ENCODE measurements at regions not wholly inside any gene's neighbourhood (a gene's known extent, or its start where the extent isn't known, plus 50 kb on each side); places are given as distances from the start of the nearest gene placed in this dataset.

GRCh38 chr12:124096869-124097434 lies 123.9 kb downstream of the ZNF664 start:
- no peak for DNase-seq

- DNase-seq: no peak
These were observed 124.7 kb downstream of the ZNF664 start for GRCh38 chr12:124097701-124098100.

DNA sequence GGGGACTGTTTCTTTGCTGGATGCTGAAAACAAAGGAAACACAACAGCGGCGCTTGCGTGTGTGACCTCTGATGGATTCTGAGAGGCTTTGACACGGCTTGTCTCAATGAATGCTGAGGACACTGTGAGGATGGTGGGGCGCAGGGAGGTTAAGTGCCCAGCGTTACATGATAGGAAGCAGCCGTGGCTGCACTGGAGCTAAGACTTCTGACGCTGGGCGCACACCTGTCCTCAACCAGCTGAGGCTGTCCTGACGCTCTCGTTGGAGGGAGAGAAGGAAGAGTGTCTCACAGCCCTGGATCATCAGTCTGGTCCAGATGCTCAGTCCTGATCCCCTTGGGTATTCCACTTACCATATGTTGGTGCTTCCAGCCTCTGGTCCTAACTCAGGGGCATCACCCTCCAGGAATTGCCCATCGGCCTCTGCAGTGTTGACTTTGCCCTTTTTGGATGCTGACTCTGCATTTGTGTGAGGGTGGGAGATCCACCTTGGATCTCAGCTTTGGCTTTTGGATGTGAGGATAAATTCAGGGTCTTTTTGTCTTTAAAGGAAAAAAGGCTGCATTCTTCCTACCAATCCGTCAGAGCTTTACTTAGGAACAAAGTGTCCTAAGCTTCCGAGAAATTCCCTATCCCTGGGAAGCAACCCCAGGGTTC lies 125.2 kb downstream of the ZNF664 start:
- no peak for DNase-seq

GRCh38 chr12:124098887-124099286 lies 125.9 kb downstream of the ZNF664 start:
- no peak for DNase-seq

DNA sequence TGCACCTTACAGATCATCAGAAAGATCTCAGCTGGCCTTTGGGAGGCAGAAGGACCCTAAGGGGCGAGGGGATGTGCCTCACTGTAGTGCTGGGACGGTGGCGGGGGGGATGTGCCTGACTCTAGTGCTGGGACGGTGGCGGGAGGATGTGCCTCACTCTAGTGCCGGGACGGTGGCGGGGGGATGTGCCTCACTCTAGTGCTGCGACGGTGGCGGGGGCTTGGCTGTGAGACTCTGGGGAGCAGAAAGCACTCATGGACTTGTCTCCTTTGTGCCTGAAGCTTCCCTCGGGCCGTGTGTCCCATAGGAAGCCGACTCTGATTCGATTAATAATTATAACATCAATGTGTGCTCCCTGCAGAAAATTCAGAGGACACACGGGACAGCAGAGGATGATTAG lies 126.6 kb downstream of the ZNF664 start:
- no peak for DNase-seq

GRCh38 chr12:124100572-124101178 lies 127.7 kb downstream of the ZNF664 start:
- DNase-seq: no peak

- no peak for DNase-seq
These were observed 132.5 kb downstream of the ZNF664 start for GRCh38 chr12:124105546-124105945.

- DNase-seq: peak; percentile 91
These were observed 134.3 kb downstream of the ZNF664 start for GRCh38 chr12:124107351-124107750.

DNA sequence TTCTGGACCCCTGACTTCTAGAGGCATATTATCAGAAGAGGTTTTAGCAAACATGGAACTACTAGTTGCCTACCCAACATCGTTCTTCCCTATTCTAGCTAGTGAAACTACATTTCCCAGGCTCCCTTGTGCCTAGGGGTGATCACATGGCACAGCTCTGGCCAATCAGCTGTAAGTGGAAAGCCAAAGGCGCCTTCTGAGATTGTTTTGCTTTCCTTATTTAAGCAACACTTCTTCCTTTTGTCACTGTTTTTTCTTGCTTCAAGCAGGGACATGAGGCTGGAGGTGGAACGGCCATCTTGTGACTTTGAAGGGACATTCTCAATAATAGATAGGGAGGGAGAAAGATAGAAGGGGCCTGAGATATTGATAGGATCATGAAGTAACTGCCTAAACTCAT lies 136.7 kb downstream of the ZNF664 start:
- peak; percentile 49 for DNase-seq

GRCh38 chr12:124110372-124110883 lies 137.4 kb downstream of the ZNF664 start:
- DNase-seq: peak; percentile 23

- DNase-seq: no peak
These were observed 138.0 kb downstream of the ZNF664 start for GRCh38 chr12:124111006-124111405.

- no peak for DNase-seq
These were observed 141.3 kb downstream of the ZNF664 start for GRCh38 chr12:124114316-124114715.

DNA sequence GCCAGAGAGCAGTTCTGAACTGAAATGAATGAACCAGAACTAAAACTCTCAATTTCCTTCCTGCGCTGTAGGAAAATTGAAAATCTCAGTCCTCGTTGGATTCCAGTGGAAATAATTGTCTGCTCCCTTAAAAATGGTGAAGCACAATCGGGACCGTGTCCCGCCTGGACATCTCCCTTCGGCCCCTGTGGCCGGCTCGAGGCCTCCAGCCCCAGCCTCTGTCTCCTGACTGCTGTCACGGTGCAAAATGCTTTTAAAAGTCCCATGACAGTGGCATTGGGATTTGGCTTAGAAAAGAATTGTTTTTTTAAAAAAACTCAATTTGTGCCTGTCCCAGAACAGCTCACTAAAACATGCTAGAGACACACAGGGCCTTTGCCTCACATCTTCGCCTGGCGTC lies 142.5 kb downstream of the ZNF664 start:
- no peak for DNase-seq

- no peak for DNase-seq
These were observed 143.1 kb downstream of the ZNF664 start for GRCh38 chr12:124115976-124116690.

DNA sequence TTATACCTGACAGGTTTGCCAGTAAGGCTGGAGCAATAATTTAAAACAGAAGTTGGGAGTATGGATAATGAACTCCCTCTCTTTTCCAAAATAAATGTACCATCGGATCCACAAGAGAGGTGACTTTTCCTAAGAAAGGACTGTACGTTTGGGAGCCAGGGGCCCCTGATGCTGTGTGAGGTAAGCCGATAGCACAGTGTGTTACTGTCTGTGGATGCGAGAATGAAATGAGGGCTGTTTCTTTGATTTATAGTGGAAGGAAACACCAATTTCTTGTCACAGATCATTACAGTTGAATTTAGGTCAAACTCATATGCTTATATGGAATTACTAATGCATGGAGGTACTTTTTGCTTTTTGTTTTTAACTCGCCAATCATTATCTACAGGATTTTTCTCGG lies 147.7 kb downstream of the ZNF664 start:
- DNase-seq: no peak

- no peak for DNase-seq
These were observed 149.7 kb downstream of the ZNF664 start for GRCh38 chr12:124122722-124123121.

- no peak for DNase-seq
These were observed 150.4 kb downstream of the ZNF664 start for GRCh38 chr12:124123296-124124000.

DNA sequence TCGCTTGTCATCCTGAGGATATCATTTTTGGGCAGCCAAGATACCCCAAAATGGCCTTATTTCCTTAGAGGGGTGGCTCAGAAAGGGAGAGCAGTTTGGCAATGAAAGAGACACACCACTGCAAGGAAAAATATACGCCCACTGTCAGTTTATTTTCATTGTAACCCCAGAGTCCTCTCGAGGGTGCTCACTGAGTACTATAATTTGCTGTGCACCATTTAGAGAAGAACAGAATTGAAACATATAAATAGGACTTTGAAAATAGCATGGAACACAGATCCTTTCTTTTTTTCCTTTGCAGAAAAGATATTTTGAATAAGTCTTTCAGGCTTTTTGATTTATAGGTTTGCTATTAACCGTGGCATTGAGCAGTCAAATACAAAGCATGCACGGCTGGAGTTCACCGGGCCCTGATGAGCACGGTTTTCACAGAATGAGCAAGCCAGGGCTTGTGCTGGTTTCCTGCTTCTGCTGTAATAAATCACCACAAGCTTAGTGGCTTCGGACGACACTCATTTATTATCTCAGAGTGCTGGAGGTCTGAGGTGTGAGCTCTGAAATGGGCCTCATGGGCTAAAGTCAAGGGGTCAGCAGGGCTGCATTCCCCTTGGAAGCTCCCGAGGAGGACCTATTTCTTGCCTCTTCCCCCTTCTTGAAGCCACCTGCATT lies 152.3 kb downstream of the ZNF664 start:
- no peak for DNase-seq

DNA sequence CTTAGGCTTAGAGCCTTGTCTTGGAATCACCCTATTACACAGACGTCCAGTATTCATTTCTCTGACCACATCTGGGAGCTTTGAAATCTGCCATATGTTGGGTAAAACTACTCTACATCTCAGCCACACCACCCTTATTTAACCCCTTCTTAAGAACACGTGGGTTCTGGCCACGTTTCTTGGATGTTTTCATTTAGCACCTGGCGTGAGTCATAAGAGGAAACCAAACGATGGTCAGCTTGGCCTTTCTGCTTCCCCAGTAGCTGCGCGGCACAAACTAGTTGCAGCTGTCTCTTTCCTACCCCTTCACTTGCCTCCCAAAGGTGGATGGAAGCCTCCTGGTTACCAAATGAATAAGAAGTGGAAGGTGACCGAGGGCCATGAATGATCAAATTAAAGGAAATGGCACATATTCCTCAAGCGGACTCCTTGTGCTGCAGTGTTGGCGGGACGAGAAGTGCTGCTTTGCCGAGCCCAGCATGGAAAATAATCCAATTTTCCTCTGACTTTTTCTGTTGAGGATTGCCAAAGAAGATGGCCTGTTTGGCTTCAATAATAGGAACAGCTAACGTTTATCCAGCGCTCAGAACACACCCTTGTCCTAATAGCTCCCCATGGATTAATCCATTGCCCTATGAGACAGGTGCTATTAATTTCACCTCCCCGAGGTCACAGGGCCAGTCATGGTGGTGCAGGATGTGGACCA lies 154.1 kb downstream of the ZNF664 start:
- DNase-seq: no peak

GRCh38 chr12:124129132-124129531 lies 156.1 kb downstream of the ZNF664 start:
- no peak for DNase-seq

- no peak for DNase-seq
These were observed 157.9 kb downstream of the ZNF664 start for GRCh38 chr12:124130691-124131591.
